ENCODE measurements at regions not wholly inside any gene's neighbourhood (a gene's known extent, or its start where the extent isn't known, plus 50 kb on each side); places are given as distances from the start of the nearest gene placed in this dataset.

- ATAC-seq: no peak
- TF ChIP-seq PATZ1 (CRISPR knock-in tag; IDR thresholded peaks at IDR 0.05; ENCODE audit: borderline replicate concordance) (no peak), CSDC2 (CRISPR knock-in tag; IDR thresholded peaks at IDR 0.05) (no peak), TOX (CRISPR knock-in tag; IDR thresholded peaks at IDR 0.05; ENCODE audit: borderline replicate concordance) (no peak), GLIS3 (CRISPR knock-in tag; IDR thresholded peaks at IDR 0.05) (no peak), SNAI2 (CRISPR knock-in tag; IDR thresholded peaks at IDR 0.05) (no peak), RARB (CRISPR knock-in tag; IDR thresholded peaks at IDR 0.05) (no peak), ISL1 (CRISPR knock-in tag; IDR thresholded peaks at IDR 0.05) (no peak), ZC3H10 (CRISPR knock-in tag; IDR thresholded peaks at IDR 0.05) (no peak), CREB5 (CRISPR knock-in tag; IDR thresholded peaks at IDR 0.05; ENCODE audit: low read depth) (no peak), ESRRG (CRISPR knock-in tag; IDR thresholded peaks at IDR 0.05) (no peak), BACH2 (CRISPR knock-in tag; IDR thresholded peaks at IDR 0.05; ENCODE audit: borderline replicate concordance) (no peak), ZNF70 (CRISPR knock-in tag; IDR thresholded peaks at IDR 0.05) (no peak)
Measured at GRCh38 chr2:190138032-190138431, 75.5 kb upstream of the MSTN start.

- ATAC-seq: no peak
- TF ChIP-seq CSRNP3 (CRISPR knock-in tag; IDR thresholded peaks at IDR 0.05): no peak
- no peak for TF ChIP-seq ZNF565 (CRISPR knock-in tag; conservative IDR thresholded peaks at IDR 0.05; ENCODE audit: low read depth)
- TF ChIP-seq GLIS3 (CRISPR knock-in tag; IDR thresholded peaks at IDR 0.05): no peak
- no peak for TF ChIP-seq CREB5 (CRISPR knock-in tag; IDR thresholded peaks at IDR 0.05; ENCODE audit: low read depth)
- no peak for TF ChIP-seq BACH2 (CRISPR knock-in tag; IDR thresholded peaks at IDR 0.05; ENCODE audit: borderline replicate concordance)
- no peak for TF ChIP-seq ZFP30 (CRISPR knock-in tag; IDR thresholded peaks at IDR 0.05)
- no peak for TF ChIP-seq OSR1 (CRISPR knock-in tag; IDR thresholded peaks at IDR 0.05)
- TF ChIP-seq ZC3H10 (CRISPR knock-in tag; IDR thresholded peaks at IDR 0.05): no peak
- TF ChIP-seq ZFP3 (CRISPR knock-in tag; IDR thresholded peaks at IDR 0.05): no peak
- no peak for TF ChIP-seq SNAI2 (CRISPR knock-in tag; IDR thresholded peaks at IDR 0.05)
- TF ChIP-seq RARB (CRISPR knock-in tag; IDR thresholded peaks at IDR 0.05): no peak
- TF ChIP-seq ISL1 (CRISPR knock-in tag; IDR thresholded peaks at IDR 0.05): no peak
- no peak for TF ChIP-seq ZNF70 (CRISPR knock-in tag; IDR thresholded peaks at IDR 0.05)
- TF ChIP-seq ARNTL (CRISPR knock-in tag; IDR thresholded peaks at IDR 0.05; ENCODE audit: borderline replicate concordance, low read depth): no peak
- no peak for TF ChIP-seq TCF4 (CRISPR knock-in tag; IDR thresholded peaks at IDR 0.05; ENCODE audit: borderline replicate concordance)
- TF ChIP-seq TOX (CRISPR knock-in tag; IDR thresholded peaks at IDR 0.05; ENCODE audit: borderline replicate concordance): no peak
- TF ChIP-seq POU6F1 (CRISPR knock-in tag; IDR thresholded peaks at IDR 0.05; ENCODE audit: borderline replicate concordance, low read depth): no peak
- no peak for TF ChIP-seq TSHZ2 (CRISPR knock-in tag; IDR thresholded peaks at IDR 0.05)
Measured at GRCh38 chr2:190137561-190137960, 75.0 kb upstream of the MSTN start.

Measured in SK-N-SH treated with all-trans-retinoic acid at 6 μM for 48 hours (cell line).